ENCODE measurements at regions not wholly inside any gene's neighbourhood (a gene's known extent, or its start where the extent isn't known, plus 50 kb on each side); places are given as distances from the start of the nearest gene placed in this dataset.

GRCh38 chr18:57991552-57991951 lies 52.5 kb upstream of the NEDD4L start:
- DNase-seq (ENCODE audit: low read depth), result no peak

GRCh38 chr18:57989536-57989935 lies 54.5 kb upstream of the NEDD4L start:
- no peak for DNase-seq (ENCODE audit: low read depth)

- no peak for DNase-seq (ENCODE audit: low read depth)
These were observed 59.4 kb upstream of the NEDD4L start for GRCh38 chr18:57984490-57985115.

- DNase-seq (ENCODE audit: low read depth), result no peak
These were observed 60.1 kb upstream of the NEDD4L start for GRCh38 chr18:57983965-57984364.

GRCh38 chr18:57983472-57983871 lies 60.6 kb upstream of the NEDD4L start:
- no peak for DNase-seq (ENCODE audit: low read depth)

GRCh38 chr18:57982372-57983021 lies 61.5 kb upstream of the NEDD4L start:
- DNase-seq (ENCODE audit: low read depth), result no peak

- DNase-seq (ENCODE audit: low read depth), result no peak
These were observed 62.6 kb upstream of the NEDD4L start for GRCh38 chr18:57981308-57982028.

GRCh38 chr18:57980573-57981307 lies 63.3 kb upstream of the NEDD4L start:
- DNase-seq (ENCODE audit: low read depth), result no peak

GRCh38 chr18:57976230-57976773 lies 67.7 kb upstream of the NEDD4L start:
- DNase-seq (ENCODE audit: low read depth), result no peak

GRCh38 chr18:57975805-57976204 lies 68.2 kb upstream of the NEDD4L start:
- DNase-seq (ENCODE audit: low read depth), result no peak

GRCh38 chr18:57974585-57975265 lies 69.3 kb upstream of the NEDD4L start:
- no peak for DNase-seq (ENCODE audit: low read depth)

- no peak for DNase-seq (ENCODE audit: low read depth)
These were observed 70.1 kb upstream of the NEDD4L start for GRCh38 chr18:57973889-57974288.

GRCh38 chr18:57970356-57971095 lies 73.5 kb upstream of the NEDD4L start:
- no peak for DNase-seq (ENCODE audit: low read depth)

- no peak for DNase-seq (ENCODE audit: low read depth)
These were observed 74.2 kb upstream of the NEDD4L start for GRCh38 chr18:57969824-57970223.

GRCh38 chr18:57965246-57965645 lies 78.8 kb upstream of the NEDD4L start:
- DNase-seq (ENCODE audit: low read depth), result no peak

GRCh38 chr18:57961876-57962505 lies 82.0 kb upstream of the NEDD4L start:
- no peak for DNase-seq (ENCODE audit: low read depth)

GRCh38 chr18:57961411-57961810 lies 82.6 kb upstream of the NEDD4L start:
- no peak for DNase-seq (ENCODE audit: low read depth)

GRCh38 chr18:57959278-57959677 lies 84.7 kb upstream of the NEDD4L start:
- DNase-seq (ENCODE audit: low read depth), result no peak

GRCh38 chr18:57957210-57957609 lies 86.8 kb upstream of the NEDD4L start:
- no peak for DNase-seq (ENCODE audit: low read depth)

- no peak for DNase-seq (ENCODE audit: low read depth)
These were observed 87.5 kb upstream of the NEDD4L start for GRCh38 chr18:57956491-57956890.

- DNase-seq (ENCODE audit: low read depth), result no peak
These were observed 89.1 kb upstream of the NEDD4L start for GRCh38 chr18:57954935-57955334.
